H1 (cell line): ENCODE measurements at regions not wholly inside any gene's neighbourhood (a gene's known extent, or its start where the extent isn't known, plus 50 kb on each side); places are given as distances from the start of the nearest gene placed in this dataset.

Experiments
- CTCF ChIA-PET: fragments of 300-600 bp; sonication (Branson Sonifier 250); formaldehyde crosslinking; loops from one replicate; lab custom pipeline; 2021; ENCODE audit not compliant: partially characterized antibody; lab: Charles Lee
- POLR2A ChIA-PET: fragments of 300-600 bp; sonication (Branson Sonifier 250); formaldehyde crosslinking; loops from one replicate; lab custom pipeline; 2021; ENCODE audit warnings: inconsistent platforms; ENCODE audit not compliant: partially characterized antibody; lab: Charles Lee
- DNase-seq, 2 experiments: peaks; one replicate each; pipeline versions ENCODE4 v3.0.0 to v3.0.0-alpha.2; 2010 to 2022; ENCODE audit warnings: low spot score in 2 of 2, low read depth in 1 of 2, mixed read lengths in 1 of 2
- FAIRE-seq: peaks from 2 replicates; lab custom pipeline; 2011; peaks lifted over from hg19 to GRCh38; lab: Jason Lieb, UNC
- H2AFZ ChIP-seq: 2 replicates; pipeline ENCODE4 v1.8.1; 2012; ENCODE audit warnings: low read length, inconsistent platforms
- H2AK5ac ChIP-seq: 2 replicates; pipeline ENCODE4 v1.6.1; 2013; ENCODE audit warnings: low read depth, low read length
- H2BK120ac ChIP-seq: replicated peaks from 2 replicates; pipeline ENCODE3; 2013; ENCODE audit warnings: low read depth, low read length, inconsistent platforms
- H2BK12ac ChIP-seq: 2 replicates; pipeline ENCODE4 v1.6.1; 2013; ENCODE audit warnings: low read depth, low read length
- H2BK15ac ChIP-seq: 2 replicates; pipeline ENCODE4 v1.6.1; 2013; ENCODE audit warnings: low read length
- H2BK20ac ChIP-seq: 2 replicates; pipeline ENCODE4 v1.6.1; 2013; ENCODE audit warnings: low read length
- H2BK5ac ChIP-seq: 2 replicates; pipeline ENCODE4 v1.6.1; 2013; ENCODE audit warnings: low read depth, low read length
- H3K14ac ChIP-seq: 2 replicates; pipeline ENCODE4 v1.6.1; 2013; ENCODE audit warnings: inconsistent platforms; ENCODE audit not compliant: insufficient read length
- H3K18ac ChIP-seq: 2 replicates; pipeline ENCODE4 v1.6.1; 2013; ENCODE audit warnings: low read length; ENCODE audit errors: extremely low read depth
- H3K23ac ChIP-seq: 2 replicates; pipeline ENCODE4 v1.6.1; 2013; ENCODE audit warnings: inconsistent platforms; ENCODE audit not compliant: insufficient read length
- H3K23me2 ChIP-seq: 2 replicates; pipeline ENCODE4 v1.6.1; 2013; ENCODE audit warnings: low read depth, low read length
- H3K27ac ChIP-seq: 2 replicates; pipeline ENCODE4 v1.6.1; 2011; ENCODE audit warnings: low read depth, low read length, inconsistent platforms
- H3K27me3 ChIP-seq, 4 experiments: replicated peaks in 1 of 4; 1 replicate in 1 of 4; 2 replicates in 3 of 4; pipeline versions ENCODE4 v1.6.1 to v1.8.1; 2011 to 2013; ENCODE audit warnings: low read length in 3 of 4, mild to moderate bottlenecking in 3 of 4, inconsistent platforms in 2 of 4, mixed read lengths in 2 of 4, moderate library complexity in 1 of 4; ENCODE audit not compliant: control insufficient read depth in 3 of 4, insufficient read depth in 3 of 4; ENCODE audit errors: extremely low read depth in 1 of 4
- H3K36me3 ChIP-seq, 4 experiments: 2 replicates each; pipeline versions ENCODE4 v1.6.1 to v1.8.1; 2011 to 2013; ENCODE audit warnings: mild to moderate bottlenecking in 4 of 4, low read length in 3 of 4, moderate library complexity in 2 of 4, control low read depth in 1 of 4, inconsistent platforms in 1 of 4; ENCODE audit not compliant: insufficient read depth in 4 of 4, control insufficient read depth in 2 of 4
- H3K4ac ChIP-seq: replicated peaks from 2 replicates; pipeline ENCODE3; 2013; ENCODE audit warnings: low read length, low read depth, mixed read lengths, inconsistent platforms; ENCODE audit not compliant: insufficient read length
- H3K4me1 ChIP-seq, 4 experiments: replicated peaks in 1 of 4; 1 replicate in 1 of 4; 2 replicates in 3 of 4; pipeline versions ENCODE4 v1.6.1 to v1.8.1; 2011 to 2013; ENCODE audit warnings: low read length in 3 of 4, inconsistent platforms in 2 of 4, mixed read lengths in 1 of 4; ENCODE audit not compliant: insufficient read depth in 4 of 4, control insufficient read depth in 3 of 4
- H3K4me2 ChIP-seq, 2 experiments: 2 replicates each; pipeline versions ENCODE4 v1.6.1 to v1.8.1; 2011 to 2013; ENCODE audit warnings: low read depth in 2 of 2, low read length in 2 of 2, control low read depth in 1 of 2, inconsistent platforms in 1 of 2, mild to moderate bottlenecking in 1 of 2; ENCODE audit not compliant: insufficient read depth in 1 of 2
- H3K4me3 ChIP-seq, 4 experiments: fragments of 200-600, 300-600 bp in 1 of 4; sonication (generic), shearing (Covaris generic), sonication (Bioruptor Twin) in 1 of 4; 2 replicates each; pipeline versions ENCODE4 v1.5.1 to v1.8.1; 2011 to 2016; ENCODE audit warnings: low read length in 4 of 4, low read depth in 3 of 4, control low read depth in 2 of 4, inconsistent platforms in 2 of 4, mild to moderate bottlenecking in 2 of 4, mixed read lengths in 1 of 4, moderate library complexity in 1 of 4; ENCODE audit not compliant: insufficient read depth in 2 of 4; ENCODE audit errors: extremely low read depth in 1 of 4
- H3K56ac ChIP-seq: replicated peaks from 2 replicates; pipeline ENCODE3; 2013; ENCODE audit warnings: low read depth, mild to moderate bottlenecking, mixed read lengths, low read length, inconsistent platforms; ENCODE audit not compliant: insufficient read length
- H3K79me1 ChIP-seq: 2 replicates; pipeline ENCODE4 v1.6.1; 2013; ENCODE audit warnings: low read depth, low read length, control low read depth
- H3K79me2 ChIP-seq, 2 experiments: 2 replicates each; pipeline versions ENCODE4 v1.6.1 to v1.8.1; 2012 to 2013; ENCODE audit warnings: low read length in 2 of 2, mild to moderate bottlenecking in 2 of 2, inconsistent platforms in 1 of 2; ENCODE audit not compliant: insufficient read depth in 2 of 2, control insufficient read depth in 1 of 2
- H3K9ac ChIP-seq, 4 experiments: replicated peaks in 1 of 4; 1 replicate in 1 of 4; 2 replicates in 3 of 4; pipeline versions ENCODE4 v1.6.1 to v1.8.1; 2011 to 2013; ENCODE audit warnings: low read depth in 3 of 4, low read length in 3 of 4, control low read depth in 2 of 4, mild to moderate bottlenecking in 2 of 4, moderate library complexity in 2 of 4, inconsistent platforms in 1 of 4; ENCODE audit errors: extremely low read depth in 1 of 4
- H3K9me3 ChIP-seq, 2 experiments: 2 replicates each; pipeline versions ENCODE4 v1.6.1 to v1.8.1; 2012 to 2013; ENCODE audit warnings: mild to moderate bottlenecking in 2 of 2, moderate library complexity in 2 of 2, control low read depth in 1 of 2, inconsistent platforms in 1 of 2, low read depth in 1 of 2, low read length in 1 of 2, mixed read lengths in 1 of 2; ENCODE audit not compliant: insufficient read depth in 2 of 2
- H4K20me1 ChIP-seq, 2 experiments: replicated peaks in 1 of 2; 2 replicates each; pipeline versions ENCODE3 to v1.8.1; 2011 to 2013; ENCODE audit warnings: inconsistent platforms in 2 of 2, low read length in 2 of 2, mild to moderate bottlenecking in 1 of 2; ENCODE audit not compliant: insufficient read depth in 2 of 2, control insufficient read depth in 1 of 2
- H4K5ac ChIP-seq: 2 replicates; pipeline ENCODE4 v1.6.1; 2013; ENCODE audit warnings: low read length, low read depth, mixed read lengths, inconsistent platforms; ENCODE audit not compliant: insufficient read length
- H4K8ac ChIP-seq: 2 replicates; pipeline ENCODE4 v1.8.0; 2013; ENCODE audit warnings: mild to moderate bottlenecking, moderate library complexity, low read length, inconsistent platforms; ENCODE audit not compliant: insufficient read depth; ENCODE audit errors: extremely low read depth
- H4K91ac ChIP-seq: replicated peaks from 2 replicates; pipeline ENCODE3; 2013; ENCODE audit warnings: low read length, mixed read lengths, inconsistent platforms; ENCODE audit not compliant: insufficient read length
- ATF2 ChIP-seq: IDR thresholded peaks from 2 replicates; pipeline ENCODE4 v1.6.1; 2012; ENCODE audit warnings: low read length, inconsistent platforms
- BRCA1 ChIP-seq: IDR thresholded peaks from 2 replicates; pipeline ENCODE4 v1.6.1; 2012; ENCODE audit warnings: low read depth, low read length, improper control_type of control experiment
- CHD2 ChIP-seq: IDR thresholded peaks from 2 replicates; pipeline ENCODE4 v1.6.1; 2012; ENCODE audit warnings: low read length, improper control_type of control experiment
- EP300 ChIP-seq, 2 experiments: IDR thresholded peaks; 1 replicate in 1 of 2; 2 replicates in 1 of 2; pipeline ENCODE4 v1.6.1; 2011 to 2012; ENCODE audit warnings: low read depth in 2 of 2, low read length in 2 of 2, mild to moderate bottlenecking in 2 of 2, borderline replicate concordance in 1 of 2, inconsistent platforms in 1 of 2, moderate library complexity in 1 of 2
- JUN ChIP-seq: IDR thresholded peaks from 2 replicates; pipeline ENCODE4 v1.6.1; 2011; ENCODE audit warnings: low read depth, mild to moderate bottlenecking, improper control_type of control experiment, low read length
- KDM1A ChIP-seq: fragments of 200-600, 300-600 bp; sonication (generic); IDR thresholded peaks from 2 replicates; pipeline ENCODE4 v1.7.1; 2016; ENCODE audit warnings: mild to moderate bottlenecking, low read length, borderline replicate concordance
- NANOG ChIP-seq: IDR thresholded peaks from 2 replicates; pipeline ENCODE4 v1.6.1; 2011; ENCODE audit warnings: low read length, low read depth, mild to moderate bottlenecking, inconsistent platforms; ENCODE audit not compliant: insufficient read depth, poor library complexity, severe bottlenecking
- SIRT6 ChIP-seq: IDR thresholded peaks from one replicate; pipeline ENCODE4 v1.7.1; 2012; ENCODE audit warnings: low read length, inconsistent platforms
- TAF7 ChIP-seq: optimal IDR thresholded peaks from 2 replicates; pipeline ENCODE3; 2011; ENCODE audit warnings: low read depth, mild to moderate bottlenecking, inconsistent platforms, low read length, moderate library complexity, borderline replicate concordance
- YY1 ChIP-seq: IDR thresholded peaks from 2 replicates; pipeline ENCODE4 v1.6.1; 2011; ENCODE audit warnings: low read depth, mild to moderate bottlenecking, low read length
- WGBS, 2 experiments: shearing (Covaris generic) in 1 of 2; methylation state at CpG; one replicate each; pipeline versions ENCODE4 v1.1.6 to v1.1.7; 2013 to 2015; ENCODE audit warnings: low lambda C conversion rate in 2 of 2, mixed read lengths in 2 of 2, inconsistent platforms in 1 of 2, low coverage in 1 of 2, missing lambda C conversion rate in 1 of 2; ENCODE audit not compliant: insufficient replicate concordance in 2 of 2, insufficient coverage in 1 of 2, insufficient read length in 1 of 2; ENCODE audit errors: extremely low coverage in 1 of 2, missing lambda C conversion rate in 1 of 2; 5-methylcytosine and 5-hydroxymethylcytosine counted together

GRCh38 chr4:129602447-129602846, 506.5 kb downstream of the C4orf33 start:
- H2BK15ac ChIP-seq: no peak overlapping the region
- H3K56ac ChIP-seq: no peak overlapping the region
- no peaks in the 10 kb centered on the region for H3K79me1 ChIP-seq
- H3K23me2 ChIP-seq: no peaks in the 10 kb centered on the region
- no peak overlapping the region for H3K18ac ChIP-seq
- H4K5ac ChIP-seq: no peak overlapping the region
- H2BK12ac ChIP-seq: no peak overlapping the region
- H2BK5ac ChIP-seq: no peak overlapping the region
- H3K4ac ChIP-seq: no peak overlapping the region
- no peaks in the 10 kb centered on the region for H3K9me3 ChIP-seq
- no peak overlapping the region for H4K91ac ChIP-seq
- no peak overlapping the region for H3K4me3 ChIP-seq
- ChIA-PET CTCF (interaction anchor here (0.6 kb wide), 1 partner anchor 75 kb away, joined by 3 read pairs; no protein-coding TSS in a partner anchor), POLR2A (no interaction called here)
- no peak overlapping the region for H2BK120ac ChIP-seq
- H3K4me1 ChIP-seq: no peaks in the 10 kb centered on the region
- no peak overlapping the region for H4K8ac ChIP-seq
- H3K4me2 ChIP-seq: no peak overlapping the region
- H3K9ac ChIP-seq: no peak overlapping the region
- H3K36me3 ChIP-seq: no peaks in the 10 kb centered on the region
- no peaks in the 10 kb centered on the region for H3K79me2 ChIP-seq
- H3K27ac ChIP-seq: no peak overlapping the region
- no peak for FAIRE-seq
- no peak overlapping the region for H2AK5ac ChIP-seq
- no peak overlapping the region for H2AFZ ChIP-seq
- no peak for DNase-seq
- H3K27me3 ChIP-seq: no peaks in the 10 kb centered on the region
- TF ChIP-seq TAF7: no peak
- no peak for TF ChIP-seq YY1
- no peak for TF ChIP-seq KDM1A
- no peak for TF ChIP-seq SIRT6
- TF ChIP-seq ATF2: no peak
- no peak for TF ChIP-seq BRCA1
- no peak for TF ChIP-seq CHD2
- TF ChIP-seq EP300 (IDR thresholded peaks at IDR 0.05; ENCODE audit: borderline replicate concordance in 1 of 2, low read depth in 2 of 2, low read length in 2 of 2): no peak
- no peak for TF ChIP-seq JUN
- no peak for TF ChIP-seq NANOG
- TF ChIP-seq, all 59 proteins: peak for 0
- Histone ChIP-seq H4K20me1 (no peaks in the 10 kb centered on the region), H2BK20ac (no peak overlapping the region), H3K14ac (no peak overlapping the region), H3K23ac (no peak overlapping the region)
- WGBS, 2 experiments: 100% methylated on average over 1 of the region's 1 CpG; no CpG with 5 or more reads in 1 of the 2 experiments
